OCI-LY7 (cell line): ENCODE measurements at regions not wholly inside any gene's neighbourhood (a gene's known extent, or its start where the extent isn't known, plus 50 kb on each side); places are given as distances from the start of the nearest gene placed in this dataset.

ENCODE experiments used
- BruUV-seq: library from RNA; stranded (reverse); fragments of 400-500 nt; replicated peaks from 2 replicates; lab custom pipeline; 2021; lab: Mats Ljungman, UMichigan
- CTCF ChIA-PET: fragments of 300-600 bp; sonication (Branson Sonifier 250); formaldehyde crosslinking; loops from one replicate; lab custom pipeline; 2022; ENCODE audit warnings: antibody characterized with exemption; ENCODE audit not compliant: unreplicated experiment; lab: Charles Lee
- POLR2A ChIA-PET: fragments of 300-600 bp; sonication (Branson Sonifier 250); formaldehyde crosslinking; loops from one replicate; lab custom pipeline; 2022; ENCODE audit warnings: antibody characterized with exemption; lab: Charles Lee
- DNase-seq: peaks from one replicate; pipeline ENCODE4 v3.0.0-alpha.2; 2015; ENCODE audit warnings: low spot score
- H2AFZ ChIP-seq: fragments of 200-600 bp; sonication (generic), shearing (Covaris generic); 2 replicates; pipeline ENCODE4 v1.6.1; 2014; ENCODE audit warnings: mild to moderate bottlenecking, antibody characterized with exemption, low read length, moderate library complexity
- H3K27ac ChIP-seq: fragments of 200-600 bp; sonication (generic); 2 replicates; pipeline ENCODE4 v1.5.1; 2014; ENCODE audit warnings: mixed run types, low read depth, mild to moderate bottlenecking, moderate library complexity, low read length, inconsistent platforms; ENCODE audit not compliant: poor library complexity, severe bottlenecking
- H3K36me3 ChIP-seq: fragments of 200-600 bp; sonication (generic); 2 replicates; pipeline ENCODE4 v1.6.1; 2014; ENCODE audit warnings: mild to moderate bottlenecking, antibody characterized with exemption, low read length, moderate library complexity, mixed read lengths; ENCODE audit not compliant: insufficient read depth
- H3K4me1 ChIP-seq: fragments of 200-600 bp; sonication (generic); 2 replicates; pipeline ENCODE4 v1.5.1; 2014; ENCODE audit warnings: mild to moderate bottlenecking, low read length; ENCODE audit not compliant: insufficient read depth, poor library complexity, severe bottlenecking
- H3K4me2 ChIP-seq: fragments of 200-600 bp; sonication (generic); 2 replicates; pipeline ENCODE4 v1.6.1; 2014; ENCODE audit warnings: mild to moderate bottlenecking, low read length
- H3K4me3 ChIP-seq: fragments of 200-600 bp; sonication (generic); 2 replicates; pipeline ENCODE4 v1.5.1; 2014; ENCODE audit warnings: mild to moderate bottlenecking, low read depth, low read length; ENCODE audit not compliant: poor library complexity, severe bottlenecking
- H3K79me2 ChIP-seq: fragments of 200-600 bp; sonication (generic); 2 replicates; pipeline ENCODE4 v1.6.1; 2016; ENCODE audit warnings: low read depth, mild to moderate bottlenecking, low read length, moderate library complexity, mixed read lengths; ENCODE audit not compliant: insufficient read depth
- H3K9me2 ChIP-seq: fragments of 200-600 bp; sonication (generic); 2 replicates; pipeline ENCODE4 v1.6.1; 2016; ENCODE audit warnings: mild to moderate bottlenecking, low read length, mixed read lengths; ENCODE audit not compliant: insufficient read depth
- H3K9me3 ChIP-seq: fragments of 200-600 bp; sonication (generic); 2 replicates; pipeline ENCODE4 v1.6.1; 2014; ENCODE audit warnings: mild to moderate bottlenecking, mixed run types, low read length, mixed read lengths
- H4K20me1 ChIP-seq: fragments of 200-600 bp; sonication (generic); 2 replicates; pipeline ENCODE4 v1.6.1; 2014; ENCODE audit warnings: mild to moderate bottlenecking, antibody characterized with exemption, low read length, moderate library complexity, mixed read lengths; ENCODE audit not compliant: insufficient read depth
- EZH2phosphoT487 ChIP-seq: fragments of 200-600 bp; sonication (generic); IDR thresholded peaks from 2 replicates; pipeline ENCODE4 v1.6.1; 2018; ENCODE audit warnings: low read depth, borderline replicate concordance, mild to moderate bottlenecking, mixed run types, antibody characterized with exemption, low read length, moderate library complexity, mixed read lengths
- intact Hi-C: fragments of 100-400 bp; cut with micrococcal nuclease; formaldehyde crosslinking; loops from one replicate; pipeline ENCODE4 v1.10.0; 2022; ENCODE audit not compliant: unreplicated experiment
- TF ChIP-seq, protein P1 (sequence below): fragments of 200-600 bp; sonication (generic); conservative IDR thresholded peaks from 2 replicates; pipeline ENCODE4 v1.5.1; 2014; ENCODE audit warnings: mild to moderate bottlenecking, antibody characterized with exemption, low read length, moderate library complexity, mixed read lengths

DNA sequence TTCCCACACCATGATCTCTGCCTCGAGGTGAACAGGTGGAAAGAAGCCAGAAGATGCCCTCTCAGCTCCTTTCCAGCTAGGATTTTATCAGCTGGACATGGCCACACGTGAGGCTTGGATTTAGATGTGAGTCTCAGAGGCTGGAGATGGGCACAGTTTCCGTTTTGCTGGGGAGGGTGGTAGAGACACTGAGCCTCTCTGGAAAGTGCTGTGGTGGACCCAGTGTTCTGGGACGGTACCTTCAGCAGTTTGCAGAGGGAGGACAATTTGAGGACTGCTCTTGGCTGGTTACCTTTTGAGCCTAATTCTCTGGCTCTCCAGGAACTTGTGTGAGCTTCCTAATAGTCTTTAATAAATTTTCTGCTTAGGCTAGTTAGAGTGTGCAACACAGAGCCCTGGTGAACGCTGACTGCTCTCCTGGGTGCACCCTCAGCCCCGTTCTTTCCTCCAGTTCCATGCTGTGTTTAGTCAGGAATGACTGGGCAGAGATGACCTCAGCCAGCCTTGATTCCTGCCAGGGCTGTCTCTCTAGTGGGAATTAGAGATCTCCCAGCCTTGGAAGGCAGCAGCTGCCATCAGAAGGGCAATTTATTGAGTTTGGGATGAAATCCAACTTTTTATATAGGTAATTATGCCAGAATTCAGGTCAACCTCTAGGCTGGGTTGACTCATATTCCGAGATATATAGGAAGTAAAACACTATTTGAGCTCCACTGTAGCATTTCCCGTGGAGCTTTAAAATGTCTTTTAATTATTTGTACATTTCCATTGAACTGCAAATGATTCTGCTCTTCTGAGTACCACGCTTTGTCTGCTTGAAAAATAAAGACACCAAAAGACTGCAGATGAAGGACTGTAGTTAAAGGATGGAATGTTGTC lies 103.9 kb downstream of the GATA3 start:
- Histone ChIP-seq H3K4me3 (no peak overlapping the region), H2AFZ (no peak overlapping the region), H3K9me3 (no peaks in the 10 kb centered on the region), H3K4me1 (no peaks in the 10 kb centered on the region), H3K79me2 (no peaks in the 10 kb centered on the region), H3K4me2 (no peak overlapping the region), H4K20me1 (no peaks in the 10 kb centered on the region), H3K9me2 (no peaks in the 10 kb centered on the region), H3K27ac (no peak overlapping the region), H3K36me3 (no peaks in the 10 kb centered on the region)
- BruUV-seq, result no TSS peak
- TF ChIP-seq, protein P1, sequence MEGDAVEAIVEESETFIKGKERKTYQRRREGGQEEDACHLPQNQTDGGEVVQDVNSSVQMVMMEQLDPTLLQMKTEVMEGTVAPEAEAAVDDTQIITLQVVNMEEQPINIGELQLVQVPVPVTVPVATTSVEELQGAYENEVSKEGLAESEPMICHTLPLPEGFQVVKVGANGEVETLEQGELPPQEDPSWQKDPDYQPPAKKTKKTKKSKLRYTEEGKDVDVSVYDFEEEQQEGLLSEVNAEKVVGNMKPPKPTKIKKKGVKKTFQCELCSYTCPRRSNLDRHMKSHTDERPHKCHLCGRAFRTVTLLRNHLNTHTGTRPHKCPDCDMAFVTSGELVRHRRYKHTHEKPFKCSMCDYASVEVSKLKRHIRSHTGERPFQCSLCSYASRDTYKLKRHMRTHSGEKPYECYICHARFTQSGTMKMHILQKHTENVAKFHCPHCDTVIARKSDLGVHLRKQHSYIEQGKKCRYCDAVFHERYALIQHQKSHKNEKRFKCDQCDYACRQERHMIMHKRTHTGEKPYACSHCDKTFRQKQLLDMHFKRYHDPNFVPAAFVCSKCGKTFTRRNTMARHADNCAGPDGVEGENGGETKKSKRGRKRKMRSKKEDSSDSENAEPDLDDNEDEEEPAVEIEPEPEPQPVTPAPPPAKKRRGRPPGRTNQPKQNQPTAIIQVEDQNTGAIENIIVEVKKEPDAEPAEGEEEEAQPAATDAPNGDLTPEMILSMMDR, result no peak
- no peak for TF ChIP-seq EZH2phosphoT487
- DNase-seq, result no peak
- intact Hi-C loops, result no loop called here
- POLR2A ChIA-PET, result no interaction called here
- CTCF ChIA-PET, result no interaction called here

DNA sequence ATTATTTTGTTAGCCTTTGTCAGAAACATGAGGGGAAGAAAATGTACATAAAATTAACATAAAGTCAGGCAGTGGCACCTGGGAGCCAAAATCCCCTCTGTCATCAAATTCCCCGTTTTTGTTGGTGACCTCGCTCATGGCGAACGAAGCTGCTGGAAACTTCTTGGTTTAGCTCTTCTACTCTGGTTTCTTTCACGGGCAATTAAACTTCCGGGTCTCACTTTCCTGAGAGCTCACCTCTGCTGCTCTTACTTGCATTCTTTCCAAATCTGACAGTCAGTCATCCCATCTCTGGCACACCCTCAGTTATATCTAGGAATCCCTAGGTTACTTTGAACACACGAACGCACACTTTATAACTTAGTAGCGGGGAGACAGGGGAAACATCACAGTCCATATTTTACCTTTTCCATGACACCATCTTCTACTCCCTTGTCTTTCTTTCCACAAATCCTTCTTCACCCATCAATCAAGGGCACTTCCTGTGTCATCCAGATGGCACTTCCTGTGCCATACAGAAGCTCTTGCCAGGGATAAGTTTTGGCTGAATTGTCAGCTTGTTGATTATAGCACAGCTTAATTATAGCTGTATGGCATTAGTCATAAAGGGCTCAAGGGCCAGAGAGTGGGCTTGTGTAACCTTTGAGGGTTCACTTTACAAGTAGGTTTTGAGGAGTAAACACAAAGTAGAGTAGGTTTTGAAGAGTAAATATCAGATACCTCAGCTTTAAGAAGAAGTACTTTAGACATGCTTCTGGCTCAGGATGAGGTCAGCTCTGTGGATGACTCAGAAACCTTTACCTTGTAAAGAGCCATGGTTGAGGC lies 105.1 kb downstream of the GATA3 start:
- ChIA-PET CTCF (no interaction called here), POLR2A (interaction anchor here (0.5 kb wide), 1 partner anchor 15 kb away, joined by 3 read pairs; no protein-coding TSS in a partner anchor)
- H2AFZ ChIP-seq, result no peak overlapping the region
- H3K79me2 ChIP-seq, result no peaks in the 10 kb centered on the region
- BruUV-seq, result no TSS peak
- DNase-seq, result no peak
- no peaks in the 10 kb centered on the region for H4K20me1 ChIP-seq
- intact Hi-C loops, result no loop called here
- no peaks in the 10 kb centered on the region for H3K36me3 ChIP-seq
- no peak overlapping the region for H3K4me2 ChIP-seq
- no peak overlapping the region for H3K4me3 ChIP-seq
- no peaks in the 10 kb centered on the region for H3K9me2 ChIP-seq
- no peaks in the 10 kb centered on the region for H3K9me3 ChIP-seq
- no peak overlapping the region for H3K27ac ChIP-seq
- H3K4me1 ChIP-seq, result no peaks in the 10 kb centered on the region
- no peak for TF ChIP-seq EZH2phosphoT487
- TF ChIP-seq, protein P1, result no peak
